H1 (cell line): ENCODE measurements at regions not wholly inside any gene's neighbourhood (a gene's known extent, or its start where the extent isn't known, plus 50 kb on each side); places are given as distances from the start of the nearest gene placed in this dataset.

Experiments
- CTCF ChIA-PET: fragments of 300-600 bp; sonication (Branson Sonifier 250); formaldehyde crosslinking; loops from one replicate; lab custom pipeline; 2021; ENCODE audit not compliant: partially characterized antibody; lab: Charles Lee
- POLR2A ChIA-PET: fragments of 300-600 bp; sonication (Branson Sonifier 250); formaldehyde crosslinking; loops from one replicate; lab custom pipeline; 2021; ENCODE audit warnings: inconsistent platforms; ENCODE audit not compliant: partially characterized antibody; lab: Charles Lee
- DNase-seq, 2 experiments: peaks; one replicate each; pipeline versions ENCODE4 v3.0.0 to v3.0.0-alpha.2; 2010 to 2022; ENCODE audit warnings: low spot score in 2 of 2, low read depth in 1 of 2, mixed read lengths in 1 of 2
- FAIRE-seq: peaks from 2 replicates; lab custom pipeline; 2011; peaks lifted over from hg19 to GRCh38; lab: Jason Lieb, UNC
- H2AFZ ChIP-seq: 2 replicates; pipeline ENCODE4 v1.8.1; 2012; ENCODE audit warnings: low read length, inconsistent platforms
- H2AK5ac ChIP-seq: 2 replicates; pipeline ENCODE4 v1.6.1; 2013; ENCODE audit warnings: low read depth, low read length
- H2BK120ac ChIP-seq: replicated peaks from 2 replicates; pipeline ENCODE3; 2013; ENCODE audit warnings: low read depth, low read length, inconsistent platforms
- H2BK12ac ChIP-seq: 2 replicates; pipeline ENCODE4 v1.6.1; 2013; ENCODE audit warnings: low read depth, low read length
- H2BK15ac ChIP-seq: 2 replicates; pipeline ENCODE4 v1.6.1; 2013; ENCODE audit warnings: low read length
- H2BK20ac ChIP-seq: 2 replicates; pipeline ENCODE4 v1.6.1; 2013; ENCODE audit warnings: low read length
- H2BK5ac ChIP-seq: 2 replicates; pipeline ENCODE4 v1.6.1; 2013; ENCODE audit warnings: low read depth, low read length
- H3K14ac ChIP-seq: 2 replicates; pipeline ENCODE4 v1.6.1; 2013; ENCODE audit warnings: inconsistent platforms; ENCODE audit not compliant: insufficient read length
- H3K18ac ChIP-seq: 2 replicates; pipeline ENCODE4 v1.6.1; 2013; ENCODE audit warnings: low read length; ENCODE audit errors: extremely low read depth
- H3K23ac ChIP-seq: 2 replicates; pipeline ENCODE4 v1.6.1; 2013; ENCODE audit warnings: inconsistent platforms; ENCODE audit not compliant: insufficient read length
- H3K23me2 ChIP-seq: 2 replicates; pipeline ENCODE4 v1.6.1; 2013; ENCODE audit warnings: low read depth, low read length
- H3K27ac ChIP-seq: 2 replicates; pipeline ENCODE4 v1.6.1; 2011; ENCODE audit warnings: low read depth, low read length, inconsistent platforms
- H3K27me3 ChIP-seq, 4 experiments: replicated peaks in 1 of 4; 1 replicate in 1 of 4; 2 replicates in 3 of 4; pipeline versions ENCODE4 v1.6.1 to v1.8.1; 2011 to 2013; ENCODE audit warnings: low read length in 3 of 4, mild to moderate bottlenecking in 3 of 4, inconsistent platforms in 2 of 4, mixed read lengths in 2 of 4, moderate library complexity in 1 of 4; ENCODE audit not compliant: control insufficient read depth in 3 of 4, insufficient read depth in 3 of 4; ENCODE audit errors: extremely low read depth in 1 of 4
- H3K36me3 ChIP-seq, 4 experiments: 2 replicates each; pipeline versions ENCODE4 v1.6.1 to v1.8.1; 2011 to 2013; ENCODE audit warnings: mild to moderate bottlenecking in 4 of 4, low read length in 3 of 4, moderate library complexity in 2 of 4, control low read depth in 1 of 4, inconsistent platforms in 1 of 4; ENCODE audit not compliant: insufficient read depth in 4 of 4, control insufficient read depth in 2 of 4
- H3K4ac ChIP-seq: replicated peaks from 2 replicates; pipeline ENCODE3; 2013; ENCODE audit warnings: low read length, low read depth, mixed read lengths, inconsistent platforms; ENCODE audit not compliant: insufficient read length
- H3K4me1 ChIP-seq, 4 experiments: replicated peaks in 1 of 4; 1 replicate in 1 of 4; 2 replicates in 3 of 4; pipeline versions ENCODE4 v1.6.1 to v1.8.1; 2011 to 2013; ENCODE audit warnings: low read length in 3 of 4, inconsistent platforms in 2 of 4, mixed read lengths in 1 of 4; ENCODE audit not compliant: insufficient read depth in 4 of 4, control insufficient read depth in 3 of 4
- H3K4me2 ChIP-seq, 2 experiments: 2 replicates each; pipeline versions ENCODE4 v1.6.1 to v1.8.1; 2011 to 2013; ENCODE audit warnings: low read depth in 2 of 2, low read length in 2 of 2, control low read depth in 1 of 2, inconsistent platforms in 1 of 2, mild to moderate bottlenecking in 1 of 2; ENCODE audit not compliant: insufficient read depth in 1 of 2
- H3K4me3 ChIP-seq, 4 experiments: fragments of 200-600, 300-600 bp in 1 of 4; sonication (generic), shearing (Covaris generic), sonication (Bioruptor Twin) in 1 of 4; 2 replicates each; pipeline versions ENCODE4 v1.5.1 to v1.8.1; 2011 to 2016; ENCODE audit warnings: low read length in 4 of 4, low read depth in 3 of 4, control low read depth in 2 of 4, inconsistent platforms in 2 of 4, mild to moderate bottlenecking in 2 of 4, mixed read lengths in 1 of 4, moderate library complexity in 1 of 4; ENCODE audit not compliant: insufficient read depth in 2 of 4; ENCODE audit errors: extremely low read depth in 1 of 4
- H3K56ac ChIP-seq: replicated peaks from 2 replicates; pipeline ENCODE3; 2013; ENCODE audit warnings: low read depth, mild to moderate bottlenecking, mixed read lengths, low read length, inconsistent platforms; ENCODE audit not compliant: insufficient read length
- H3K79me1 ChIP-seq: 2 replicates; pipeline ENCODE4 v1.6.1; 2013; ENCODE audit warnings: low read depth, low read length, control low read depth
- H3K79me2 ChIP-seq, 2 experiments: 2 replicates each; pipeline versions ENCODE4 v1.6.1 to v1.8.1; 2012 to 2013; ENCODE audit warnings: low read length in 2 of 2, mild to moderate bottlenecking in 2 of 2, inconsistent platforms in 1 of 2; ENCODE audit not compliant: insufficient read depth in 2 of 2, control insufficient read depth in 1 of 2
- H3K9ac ChIP-seq, 4 experiments: replicated peaks in 1 of 4; 1 replicate in 1 of 4; 2 replicates in 3 of 4; pipeline versions ENCODE4 v1.6.1 to v1.8.1; 2011 to 2013; ENCODE audit warnings: low read depth in 3 of 4, low read length in 3 of 4, control low read depth in 2 of 4, mild to moderate bottlenecking in 2 of 4, moderate library complexity in 2 of 4, inconsistent platforms in 1 of 4; ENCODE audit errors: extremely low read depth in 1 of 4
- H3K9me3 ChIP-seq, 2 experiments: 2 replicates each; pipeline versions ENCODE4 v1.6.1 to v1.8.1; 2012 to 2013; ENCODE audit warnings: mild to moderate bottlenecking in 2 of 2, moderate library complexity in 2 of 2, control low read depth in 1 of 2, inconsistent platforms in 1 of 2, low read depth in 1 of 2, low read length in 1 of 2, mixed read lengths in 1 of 2; ENCODE audit not compliant: insufficient read depth in 2 of 2
- H4K20me1 ChIP-seq, 2 experiments: replicated peaks in 1 of 2; 2 replicates each; pipeline versions ENCODE3 to v1.8.1; 2011 to 2013; ENCODE audit warnings: inconsistent platforms in 2 of 2, low read length in 2 of 2, mild to moderate bottlenecking in 1 of 2; ENCODE audit not compliant: insufficient read depth in 2 of 2, control insufficient read depth in 1 of 2
- H4K5ac ChIP-seq: 2 replicates; pipeline ENCODE4 v1.6.1; 2013; ENCODE audit warnings: low read length, low read depth, mixed read lengths, inconsistent platforms; ENCODE audit not compliant: insufficient read length
- H4K8ac ChIP-seq: 2 replicates; pipeline ENCODE4 v1.8.0; 2013; ENCODE audit warnings: mild to moderate bottlenecking, moderate library complexity, low read length, inconsistent platforms; ENCODE audit not compliant: insufficient read depth; ENCODE audit errors: extremely low read depth
- H4K91ac ChIP-seq: replicated peaks from 2 replicates; pipeline ENCODE3; 2013; ENCODE audit warnings: low read length, mixed read lengths, inconsistent platforms; ENCODE audit not compliant: insufficient read length
- EP300 ChIP-seq, 2 experiments: IDR thresholded peaks; 1 replicate in 1 of 2; 2 replicates in 1 of 2; pipeline ENCODE4 v1.6.1; 2011 to 2012; ENCODE audit warnings: low read depth in 2 of 2, low read length in 2 of 2, mild to moderate bottlenecking in 2 of 2, borderline replicate concordance in 1 of 2, inconsistent platforms in 1 of 2, moderate library complexity in 1 of 2
- FOSL1 ChIP-seq: IDR thresholded peaks from 2 replicates; pipeline ENCODE4 v1.6.1; 2011; ENCODE audit warnings: mild to moderate bottlenecking, low read depth, low read length, moderate library complexity; ENCODE audit not compliant: insufficient read depth
- SIRT6 ChIP-seq: IDR thresholded peaks from one replicate; pipeline ENCODE4 v1.7.1; 2012; ENCODE audit warnings: low read length, inconsistent platforms
- SP1 ChIP-seq: IDR thresholded peaks from 2 replicates; pipeline ENCODE4 v1.6.1; 2011; ENCODE audit warnings: low read depth, low read length
- SRF ChIP-seq: IDR thresholded peaks from 2 replicates; pipeline ENCODE4 v1.6.1; 2011; ENCODE audit warnings: mild to moderate bottlenecking, low read depth, low read length, moderate library complexity
- WGBS, 2 experiments: shearing (Covaris generic) in 1 of 2; methylation state at CpG; one replicate each; pipeline versions ENCODE4 v1.1.6 to v1.1.7; 2013 to 2015; ENCODE audit warnings: low lambda C conversion rate in 2 of 2, mixed read lengths in 2 of 2, inconsistent platforms in 1 of 2, low coverage in 1 of 2, missing lambda C conversion rate in 1 of 2; ENCODE audit not compliant: insufficient replicate concordance in 2 of 2, insufficient coverage in 1 of 2, insufficient read length in 1 of 2; ENCODE audit errors: extremely low coverage in 1 of 2, missing lambda C conversion rate in 1 of 2; 5-methylcytosine and 5-hydroxymethylcytosine counted together

GRCh38 chrX:18026166-18026565 is 165.1 kb upstream of the RAI2 start:
- H3K4me3 ChIP-seq, result no peak overlapping the region
- H2AFZ ChIP-seq, result no peak overlapping the region
- no peaks in the 10 kb centered on the region for H3K23me2 ChIP-seq
- no peaks in the 10 kb centered on the region for H3K4me1 ChIP-seq
- no peak for TF ChIP-seq SIRT6
- no peak for TF ChIP-seq EP300 (IDR thresholded peaks at IDR 0.05; ENCODE audit: borderline replicate concordance in 1 of 2, low read depth in 2 of 2, low read length in 2 of 2)
- no peak for TF ChIP-seq SRF
- TF ChIP-seq FOSL1, result no peak
- no peak for TF ChIP-seq SP1
- no peak overlapping the region for H2BK5ac ChIP-seq
- no peak overlapping the region for H2BK15ac ChIP-seq
- no peak overlapping the region for H4K5ac ChIP-seq
- no peaks in the 10 kb centered on the region for H3K79me1 ChIP-seq
- H4K20me1 ChIP-seq, result no peaks in the 10 kb centered on the region
- H3K4ac ChIP-seq, result no peak overlapping the region
- H3K56ac ChIP-seq, result no peak overlapping the region
- no peak overlapping the region for H3K14ac ChIP-seq
- no peak overlapping the region for H2BK120ac ChIP-seq
- H3K79me2 ChIP-seq, result no peaks in the 10 kb centered on the region
- H2BK12ac ChIP-seq, result no peak overlapping the region
- WGBS, 2 experiments, result 92% methylated on average over 2 of the region's 8 CpGs; no CpG with 5 or more reads in 1 of the 2 experiments
- H3K27ac ChIP-seq, result no peak overlapping the region
- CTCF ChIA-PET, result no interaction called here
- H3K23ac ChIP-seq, result no peak overlapping the region
- H2AK5ac ChIP-seq, result no peak overlapping the region
- H3K27me3 ChIP-seq, result no peaks in the 10 kb centered on the region
- no peak overlapping the region for H3K4me2 ChIP-seq
- no peak overlapping the region for H3K9ac ChIP-seq
- FAIRE-seq, result no peak
- POLR2A ChIA-PET, result interaction anchor here (0.6 kb wide), 1 partner anchor 347 kb away, joined by 3 read pairs; no protein-coding TSS in a partner anchor
- no peaks in the 10 kb centered on the region for H3K36me3 ChIP-seq
- no peak overlapping the region for H4K91ac ChIP-seq
- no peaks in the 10 kb centered on the region for H3K9me3 ChIP-seq
- DNase-seq, result no peak
- no peak overlapping the region for H2BK20ac ChIP-seq
- no peak overlapping the region for H3K18ac ChIP-seq
- no peak overlapping the region for H4K8ac ChIP-seq
